GM23338 (cell line): ENCODE measurements at regions not wholly inside any gene's neighbourhood (a gene's known extent, or its start where the extent isn't known, plus 50 kb on each side); places are given as distances from the start of the nearest gene placed in this dataset.

Source experiments
- CREB1 ChIP-seq: fragments of 250-450 bp; sonication (Bioruptor Pico); IDR thresholded peaks from 2 replicates; pipeline ENCODE4 v1.5.0; 2020; ENCODE audit warnings: low read depth, mild to moderate bottlenecking, moderate library complexity
- CTCF ChIP-seq, 2 experiments: fragments of 200-600 bp in 1 of 2; sonication (generic) in 1 of 2; conservative IDR thresholded peaks; 2 replicates each; pipeline versions ENCODE4 v1.5.1 to v1.6.1; 2016 to 2017; ENCODE audit warnings: antibody characterized with exemption in 2 of 2, low read depth in 2 of 2, mild to moderate bottlenecking in 2 of 2, moderate library complexity in 1 of 2
- EZH2 ChIP-seq: fragments of 200-600 bp; sonication (generic); IDR thresholded peaks from one replicate; pipeline ENCODE4 v1.8.0; 2017; ENCODE audit warnings: antibody characterized with exemption, mild to moderate bottlenecking, low read depth; ENCODE audit not compliant: unreplicated experiment
- EZH2phosphoT487 ChIP-seq: fragments of 200-600 bp; sonication (generic); IDR thresholded peaks from one replicate; pipeline ENCODE4 v1.8.1; 2018; ENCODE audit warnings: antibody characterized with exemption; ENCODE audit not compliant: unreplicated experiment
- POLR2AphosphoS5 ChIP-seq: IDR thresholded peaks from 2 replicates; pipeline ENCODE4 v1.6.1; 2016; ENCODE audit warnings: antibody characterized with exemption, low read depth
- REST ChIP-seq: IDR thresholded peaks from one replicate; pipeline ENCODE4 v1.6.1; 2018; ENCODE audit warnings: antibody characterized with exemption; ENCODE audit not compliant: unreplicated experiment
- ZNF114 ChIP-seq: fragments of 250-450 bp; sonication (Bioruptor Pico); IDR thresholded peaks from 2 replicates; pipeline ENCODE4 v1.5.0; 2020; ENCODE audit warnings: mild to moderate bottlenecking, moderate library complexity
- ZNF462 ChIP-seq: fragments of 250-450 bp; sonication (Bioruptor Pico); IDR thresholded peaks from 2 replicates; pipeline ENCODE4 v1.5.0; 2020; ENCODE audit warnings: mild to moderate bottlenecking, moderate library complexity

GRCh38 chr2:7353571-7353970 is 436.4 kb downstream of the RNF144A start:
- TF ChIP-seq CTCF (conservative IDR thresholded peaks at IDR 0.05; ENCODE audit: low read depth in 2 of 2) (no peak), REST (no peak), POLR2AphosphoS5 (no peak), CREB1 (CRISPR knock-in tag) (no peak), ZNF462 (CRISPR knock-in tag) (no peak), EZH2 (no peak), EZH2phosphoT487 (no peak), ZNF114 (no peak)
